ENCODE measurements at regions not wholly inside any gene's neighbourhood (a gene's known extent, or its start where the extent isn't known, plus 50 kb on each side); places are given as distances from the start of the nearest gene placed in this dataset.

GRCh38 chr6:151747896-151748295 lies 59.6 kb upstream of the ESR1 start:
- DNase-seq, result no peak
- no peaks in the 10 kb centered on the region for H3K27me3 ChIP-seq
- TF ChIP-seq POLR2A (IDR thresholded peaks at IDR 0.05) (no peak), CTCF (IDR thresholded peaks at IDR 0.05) (no peak)
- H3K27ac ChIP-seq, result no peak overlapping the region
- no peaks in the 10 kb centered on the region for H3K4me1 ChIP-seq
- no peaks in the 10 kb centered on the region for H3K36me3 ChIP-seq
- H3K9me3 ChIP-seq, result no peaks in the 10 kb centered on the region
- H3K4me3 ChIP-seq, result no peak overlapping the region

GRCh38 chr6:151749341-151749740 lies 58.1 kb upstream of the ESR1 start:
- DNase-seq, result no peak
- no peaks in the 10 kb centered on the region for H3K9me3 ChIP-seq
- no peaks in the 10 kb centered on the region for H3K36me3 ChIP-seq
- H3K27me3 ChIP-seq, result no peaks in the 10 kb centered on the region
- no peak for TF ChIP-seq POLR2A (IDR thresholded peaks at IDR 0.05)
- no peak for TF ChIP-seq CTCF (IDR thresholded peaks at IDR 0.05)
- no peak overlapping the region for H3K4me3 ChIP-seq
- no peaks in the 10 kb centered on the region for H3K4me1 ChIP-seq
- no peak overlapping the region for H3K27ac ChIP-seq

GRCh38 chr6:151753581-151753980 lies 53.9 kb upstream of the ESR1 start:
- no peak for DNase-seq
- Histone ChIP-seq H3K4me3 (no peak overlapping the region), H3K36me3 (no peaks in the 10 kb centered on the region), H3K4me1 (no peaks in the 10 kb centered on the region), H3K9me3 (no peaks in the 10 kb centered on the region), H3K27me3 (no peaks in the 10 kb centered on the region), H3K27ac (no peak overlapping the region)
- TF ChIP-seq CTCF (IDR thresholded peaks at IDR 0.05) (no peak), POLR2A (IDR thresholded peaks at IDR 0.05) (no peak)

- H3K27ac ChIP-seq, result no peak overlapping the region
- H3K4me1 ChIP-seq, result no peaks in the 10 kb centered on the region
- no peak overlapping the region for H3K4me3 ChIP-seq
- H3K9me3 ChIP-seq, result no peaks in the 10 kb centered on the region
- no peak for DNase-seq
- no peaks in the 10 kb centered on the region for H3K27me3 ChIP-seq
- no peak for TF ChIP-seq CTCF (IDR thresholded peaks at IDR 0.05)
- TF ChIP-seq POLR2A (IDR thresholded peaks at IDR 0.05), result no peak
- H3K36me3 ChIP-seq, result no peaks in the 10 kb centered on the region
These were observed 50.0 kb upstream of the ESR1 start for GRCh38 chr6:151757506-151757955.
